ENCODE measurements at regions not wholly inside any gene's neighbourhood (a gene's known extent, or its start where the extent isn't known, plus 50 kb on each side); places are given as distances from the start of the nearest gene placed in this dataset.

GRCh38 chr3:39641274-39641673, 168.1 kb upstream of the MYRIP start:
- H3K4me3 ChIP-seq (ENCODE audit: low read depth, low read length), result no peak overlapping the region
- ChIA-PET CTCF (no interaction called here), POLR2A (interaction anchor here (0.7 kb wide), 1 partner anchor 144 kb away, joined by 3 read pairs; no protein-coding TSS in a partner anchor)
- no peaks in the 10 kb centered on the region for H3K4me1 ChIP-seq (ENCODE audit: control insufficient read depth, insufficient read depth, low read length)
- no peaks in the 10 kb centered on the region for H3K36me3 ChIP-seq (ENCODE audit: control insufficient read depth in 2 of 2, insufficient read depth in 1 of 2, low read length in 2 of 2)
- TF ChIP-seq ZNF623 (tag by site-specific recombination; IDR thresholded peaks at IDR 0.05) (no peak), ZNF302 (tag by site-specific recombination; IDR thresholded peaks at IDR 0.05; ENCODE audit: low read depth) (no peak), SP2 (tag by site-specific recombination; IDR thresholded peaks at IDR 0.05) (no peak), PRDM10 (tag by site-specific recombination; IDR thresholded peaks at IDR 0.05) (no peak), ZNF580 (tag by site-specific recombination; IDR thresholded peaks at IDR 0.05) (no peak), ZBTB10 (tag by site-specific recombination; IDR thresholded peaks at IDR 0.05) (no peak), ZNF776 (tag by site-specific recombination; IDR thresholded peaks at IDR 0.05; ENCODE audit: borderline replicate concordance) (no peak), ZNF239 (tag by site-specific recombination; IDR thresholded peaks at IDR 0.05) (no peak), ZSCAN23 (tag by site-specific recombination; IDR thresholded peaks at IDR 0.05) (no peak), ZNF366 (tag by site-specific recombination; conservative IDR thresholded peaks at IDR 0.05) (no peak), ZNF324 (tag by site-specific recombination; IDR thresholded peaks at IDR 0.05) (no peak), ZBTB48 (tag by site-specific recombination; IDR thresholded peaks at IDR 0.05) (no peak), ZBTB49 (tag by site-specific recombination; IDR thresholded peaks at IDR 0.05; ENCODE audit: low read depth) (no peak), ZNF133 (tag by site-specific recombination; IDR thresholded peaks at IDR 0.05) (no peak), GLI2 (tag by site-specific recombination; IDR thresholded peaks at IDR 0.05; ENCODE audit: borderline replicate concordance, low read depth) (no peak), YY2 (tag by site-specific recombination; IDR thresholded peaks at IDR 0.05) (no peak), ZNF555 (tag by site-specific recombination; conservative IDR thresholded peaks at IDR 0.05) (no peak)
- H3K27ac ChIP-seq (ENCODE audit: extremely low read depth, low read depth, low read length), result no peak overlapping the region
- H3K9me3 ChIP-seq (ENCODE audit: control insufficient read depth, insufficient read depth, low read depth, low read length), result no peaks in the 10 kb centered on the region

GRCh38 chr3:39644176-39644575, 165.2 kb upstream of the MYRIP start:
- H3K36me3 ChIP-seq (ENCODE audit: control insufficient read depth in 2 of 2, insufficient read depth in 1 of 2, low read length in 2 of 2), result no peaks in the 10 kb centered on the region
- H3K27ac ChIP-seq (ENCODE audit: extremely low read depth, low read depth, low read length), result no peak overlapping the region
- ChIA-PET CTCF (no interaction called here), POLR2A (no interaction called here)
- no peak overlapping the region for H3K4me3 ChIP-seq (ENCODE audit: low read depth, low read length)
- TF ChIP-seq ZNF558 (tag by site-specific recombination; IDR thresholded peaks at IDR 0.05) (no peak), ZNF645 (tag by site-specific recombination; IDR thresholded peaks at IDR 0.05) (no peak), ZSCAN5A (tag by site-specific recombination; IDR thresholded peaks at IDR 0.05) (no peak), ZNF670 (tag by site-specific recombination; IDR thresholded peaks at IDR 0.05; ENCODE audit: low read depth) (no peak), KLF9 (tag by site-specific recombination; IDR thresholded peaks at IDR 0.05; ENCODE audit: low read depth) (no peak), ZNF10 (tag by site-specific recombination; IDR thresholded peaks at IDR 0.05) (no peak), ZSCAN30 (tag by site-specific recombination; IDR thresholded peaks at IDR 0.05) (no peak), ZNF132 (tag by site-specific recombination; IDR thresholded peaks at IDR 0.05; ENCODE audit: borderline replicate concordance) (no peak), ZNF140 (tag by site-specific recombination; IDR thresholded peaks at IDR 0.05) (no peak)
- no peaks in the 10 kb centered on the region for H3K9me3 ChIP-seq (ENCODE audit: control insufficient read depth, insufficient read depth, low read depth, low read length)
- no peaks in the 10 kb centered on the region for H3K4me1 ChIP-seq (ENCODE audit: control insufficient read depth, insufficient read depth, low read length)
